NCI-H1092 treated with DMSO at 0.1 percent for 48 hours (cell line): ENCODE measurements at regions not wholly inside any gene's neighbourhood (a gene's known extent, or its start where the extent isn't known, plus 50 kb on each side); places are given as distances from the start of the nearest gene placed in this dataset.
"Not testable (repeated sequence)": the region's sequence is repeated elsewhere in the genome, so short reads cannot be mapped to it uniquely, and the experiment has no call there.

ENCODE experiments used
- DNase-seq: peaks from one replicate; lab custom pipeline; 2025; lab: John Stamatoyannopoulos, UW

DNA sequence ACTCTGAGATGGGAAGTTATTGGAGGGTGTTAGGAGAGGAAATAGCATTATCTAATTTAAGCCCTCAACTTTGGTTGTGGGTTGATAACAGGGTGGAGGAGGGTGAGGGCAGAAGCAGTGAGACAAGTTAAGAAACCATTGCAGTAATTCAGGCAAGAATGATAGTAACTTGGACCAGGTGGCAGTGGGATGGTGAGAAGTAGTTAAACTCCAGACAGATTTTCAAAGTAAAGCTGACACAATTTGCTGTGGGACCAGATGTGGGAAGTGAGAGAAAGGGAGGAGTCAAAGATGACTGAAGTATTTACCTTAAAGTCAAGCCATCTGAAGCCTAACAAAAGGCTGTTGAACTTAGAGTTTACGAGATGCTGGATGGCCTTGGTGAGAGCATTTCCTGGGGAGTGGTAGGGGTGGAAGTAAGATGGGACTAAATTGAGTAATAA, 163.2 kb upstream of the KLF7 start:
- DNase-seq: no peak

DNA sequence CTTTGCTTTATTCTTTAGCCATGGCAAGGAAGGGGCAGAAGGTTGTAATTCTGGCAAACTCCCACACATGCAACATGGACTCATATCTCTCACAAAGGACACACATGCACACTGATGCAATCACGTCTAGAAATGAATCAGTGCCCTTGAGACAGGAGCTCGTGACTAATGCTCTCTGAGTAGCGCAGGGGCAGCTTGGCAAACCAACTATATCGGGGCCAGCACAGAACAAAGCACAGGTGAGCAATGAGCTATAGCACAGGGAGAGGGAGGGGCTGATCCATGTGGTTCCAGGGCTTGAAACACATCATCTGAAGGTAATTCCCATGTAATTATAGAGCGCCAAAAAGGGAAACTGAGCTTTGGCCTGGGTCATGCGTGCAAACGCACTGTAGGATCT, 165.2 kb upstream of the KLF7 start:
- no peak for DNase-seq

DNA sequence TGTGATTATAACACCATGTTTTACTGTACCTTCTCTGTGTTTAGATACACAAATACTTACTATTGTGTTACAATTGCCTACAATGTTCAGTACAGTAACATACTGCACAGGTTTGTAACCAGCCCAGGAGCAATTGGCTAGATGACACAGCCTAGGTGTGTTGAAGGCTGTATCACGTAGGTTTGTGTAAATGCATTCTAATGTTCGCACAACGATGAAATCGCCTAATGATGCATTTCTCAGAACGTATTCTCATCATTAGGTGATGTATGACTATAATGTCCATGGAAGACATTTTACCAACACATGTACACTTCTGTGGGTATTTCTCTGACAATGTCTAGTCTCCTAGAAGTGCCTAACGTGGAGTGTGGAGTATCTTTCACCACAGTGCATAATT, 165.9 kb upstream of the KLF7 start:
- no peak for DNase-seq

DNA sequence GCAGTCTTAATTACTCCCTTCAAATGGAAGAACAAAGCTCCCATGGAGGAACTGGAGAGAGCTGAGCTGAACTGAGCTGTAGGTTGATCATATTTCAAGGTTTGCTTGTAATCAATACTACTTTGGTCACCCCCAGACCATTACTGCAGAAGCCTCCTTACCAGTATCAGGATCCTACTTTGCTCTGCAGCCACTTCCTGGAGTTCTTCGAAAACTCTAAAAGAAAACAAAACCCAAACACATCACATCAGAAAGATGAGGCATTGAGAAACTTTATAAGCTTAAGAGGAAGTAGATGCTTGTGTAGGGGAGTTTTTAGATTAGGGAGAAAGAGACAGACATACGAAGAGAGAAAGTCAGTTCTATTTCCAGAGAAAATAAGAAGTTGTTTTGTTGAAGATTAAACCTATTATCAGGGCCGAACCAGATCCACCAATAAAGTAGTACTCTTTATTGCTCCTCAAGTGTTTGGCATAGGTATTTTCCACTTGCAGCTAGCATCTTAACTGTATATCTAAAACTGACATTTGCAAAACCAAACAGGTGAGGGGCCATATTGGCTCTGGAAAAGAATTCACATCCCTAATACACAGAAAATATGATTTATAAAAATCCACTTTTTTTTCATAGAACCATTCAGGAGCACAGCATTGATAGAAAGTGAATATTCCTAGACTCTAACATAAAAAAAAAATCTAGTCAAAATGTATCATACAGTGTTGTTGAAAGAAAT, 166.9 kb upstream of the KLF7 start:
- DNase-seq: no peak

DNA sequence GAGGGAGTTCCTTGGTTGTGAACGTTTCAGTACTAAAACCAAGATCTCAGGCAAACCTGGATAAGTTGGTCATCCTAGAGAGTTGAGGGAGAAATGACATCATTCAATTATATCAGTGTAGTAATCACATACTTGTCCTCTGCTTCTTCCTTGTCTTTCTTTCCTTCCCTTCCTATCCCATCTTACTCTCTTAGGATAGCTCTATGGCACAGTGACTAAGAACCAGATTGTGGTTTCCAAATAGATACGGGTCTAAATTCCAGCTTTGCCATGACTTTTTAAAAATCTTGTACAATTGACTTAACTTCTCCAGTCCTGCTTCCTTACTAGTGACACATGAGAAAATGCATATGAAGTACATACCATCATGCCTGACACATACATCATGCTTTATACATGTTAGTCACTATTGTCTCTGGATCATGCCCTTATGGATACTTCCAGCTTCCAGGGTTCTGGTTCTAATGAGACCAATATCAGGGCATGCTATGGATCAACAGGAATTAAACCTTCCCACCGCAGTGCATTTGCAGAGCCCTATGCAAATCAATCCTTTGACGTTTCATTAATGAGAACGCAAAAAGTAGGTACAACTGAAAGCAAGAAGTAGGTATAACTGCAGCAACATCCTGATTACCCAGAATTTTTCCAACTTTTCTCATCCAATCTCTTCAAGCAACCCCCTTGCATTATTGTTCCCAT, 168.0 kb upstream of the KLF7 start:
- no peak for DNase-seq

DNA sequence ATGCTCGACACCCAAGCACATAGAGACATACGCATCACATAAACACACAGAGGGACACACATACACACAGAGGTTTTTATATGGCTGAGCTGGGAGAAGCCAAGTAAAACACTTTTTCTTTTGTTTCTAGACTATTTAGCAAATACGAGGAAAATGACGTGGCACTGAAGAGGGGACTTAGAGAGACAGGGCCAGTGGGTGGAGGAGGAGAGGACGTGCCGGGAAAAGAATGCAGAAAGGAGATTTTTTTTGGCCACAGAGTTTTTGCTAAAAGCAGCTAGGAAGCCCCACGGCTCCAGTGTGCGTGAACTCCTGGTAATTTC, 168.5 kb upstream of the KLF7 start:
- no peak for DNase-seq

DNA sequence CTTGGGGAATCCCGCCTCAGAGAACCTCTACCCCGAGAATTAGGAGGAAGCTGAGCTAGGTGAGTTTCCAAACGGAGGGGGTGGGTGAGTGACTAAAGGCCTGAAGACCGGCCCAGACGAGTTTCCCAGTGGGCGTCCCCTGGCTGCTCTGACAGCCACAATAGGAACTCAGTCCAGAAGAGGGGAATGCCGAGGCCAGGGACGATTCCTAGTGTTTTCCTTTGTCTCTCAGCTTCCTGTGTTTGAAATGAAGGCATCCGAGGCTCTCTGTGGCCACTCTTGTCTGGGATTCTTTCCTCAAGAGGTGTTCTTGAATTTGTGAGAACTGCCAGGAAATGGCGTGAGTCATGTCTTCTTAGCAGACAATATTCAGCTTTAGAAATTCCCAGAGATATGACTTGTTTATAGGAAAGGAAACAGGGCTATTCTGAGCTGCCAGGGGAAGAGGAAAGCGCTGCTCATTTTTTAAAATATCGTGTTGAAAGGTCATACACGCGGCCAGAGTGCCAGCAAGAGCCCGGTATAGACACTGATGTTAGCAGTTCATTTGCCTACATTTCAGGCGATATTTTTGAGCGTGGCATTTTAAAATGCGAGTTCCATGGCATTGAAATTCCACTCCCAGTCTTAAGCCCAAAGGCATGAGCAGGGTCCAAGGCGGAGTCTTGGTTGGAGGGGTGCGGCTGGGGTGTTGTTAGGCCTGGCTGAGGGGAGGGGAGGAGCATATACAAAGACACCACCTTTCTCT, 169.1 kb upstream of the KLF7 start:
- DNase-seq: no peak

DNA sequence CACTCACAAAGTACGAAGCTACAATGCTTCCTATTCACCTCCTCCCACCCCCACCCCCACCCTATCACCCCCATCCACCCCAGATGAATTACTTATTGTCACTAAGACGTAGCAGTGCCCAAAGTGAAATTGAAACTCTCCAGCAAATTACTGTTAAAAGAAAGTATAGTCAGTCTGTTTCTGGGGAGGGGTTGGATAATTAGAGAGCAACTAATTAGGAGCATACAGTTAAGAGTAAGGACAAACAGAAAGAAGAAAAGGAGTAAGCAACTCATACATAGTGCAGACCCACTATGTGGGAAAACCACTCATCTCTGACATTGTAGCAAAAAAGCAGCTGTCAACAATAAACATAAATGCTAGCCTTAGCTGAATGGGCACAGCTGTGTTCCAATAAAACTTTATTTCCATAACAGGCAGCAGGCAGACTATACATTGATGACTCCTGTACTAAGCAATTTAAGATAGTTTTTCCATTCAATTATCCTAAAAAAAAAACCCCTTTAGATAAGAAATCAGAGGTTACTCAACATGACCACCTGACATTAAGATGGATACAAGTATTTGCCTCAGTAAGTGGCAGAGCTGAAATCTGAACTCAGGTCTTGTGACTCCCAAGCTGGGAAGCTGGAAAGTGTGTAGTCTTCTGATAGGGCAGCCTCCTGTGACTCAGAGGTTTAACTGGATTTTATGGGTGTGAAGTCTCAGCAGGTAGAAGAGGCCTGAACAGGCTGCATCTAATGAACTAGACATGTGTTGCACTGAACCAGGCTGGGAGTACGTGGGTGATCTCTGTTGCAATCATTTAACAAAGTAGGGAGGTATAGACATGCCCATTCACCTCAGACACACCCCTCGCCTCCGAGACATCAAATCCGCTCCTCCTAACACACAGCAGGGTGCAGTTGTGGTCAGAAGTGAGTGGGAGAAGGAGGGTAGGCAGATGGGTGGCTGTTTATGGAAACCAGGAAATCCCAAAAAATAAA, 171.8 kb upstream of the KLF7 start:
- DNase-seq: no peak

DNA sequence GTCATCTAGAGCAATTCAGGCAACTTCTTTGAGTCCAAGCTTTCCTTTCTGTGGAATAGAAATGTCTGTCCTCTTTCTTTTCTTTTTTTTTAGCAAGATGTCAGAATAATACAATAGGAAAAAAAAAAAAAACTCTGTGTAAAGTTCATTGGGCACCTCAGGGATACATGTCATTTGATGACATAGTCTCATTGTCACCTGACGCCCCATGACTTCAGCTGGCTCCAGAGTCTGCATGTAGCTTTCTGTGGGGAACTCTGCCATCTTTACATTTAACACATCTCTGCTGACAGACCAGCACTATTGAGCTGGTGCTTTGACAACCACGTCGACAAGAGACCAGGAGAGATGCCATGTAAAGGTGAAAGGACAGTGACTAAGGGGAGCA, 172.5 kb upstream of the KLF7 start:
- DNase-seq: no peak

DNA sequence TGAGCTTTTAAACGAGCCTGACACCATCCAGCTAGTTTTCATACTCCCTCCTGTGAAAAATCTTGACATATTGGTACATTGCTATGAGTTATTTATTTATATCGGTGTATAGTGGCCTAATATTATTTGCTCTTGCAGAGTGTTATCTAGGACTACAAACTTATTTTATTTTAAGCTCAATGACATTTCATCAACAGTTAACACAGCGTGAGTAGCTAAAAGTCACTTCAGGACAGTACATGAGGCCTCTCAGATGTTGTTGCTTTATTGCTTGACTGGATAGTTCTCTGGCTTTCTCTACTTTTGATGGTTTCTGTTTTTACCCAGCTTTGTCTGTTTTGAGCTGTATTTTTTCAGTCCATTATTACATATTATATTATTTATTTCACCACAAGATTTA, 172.9 kb upstream of the KLF7 start:
- no peak for DNase-seq

DNA sequence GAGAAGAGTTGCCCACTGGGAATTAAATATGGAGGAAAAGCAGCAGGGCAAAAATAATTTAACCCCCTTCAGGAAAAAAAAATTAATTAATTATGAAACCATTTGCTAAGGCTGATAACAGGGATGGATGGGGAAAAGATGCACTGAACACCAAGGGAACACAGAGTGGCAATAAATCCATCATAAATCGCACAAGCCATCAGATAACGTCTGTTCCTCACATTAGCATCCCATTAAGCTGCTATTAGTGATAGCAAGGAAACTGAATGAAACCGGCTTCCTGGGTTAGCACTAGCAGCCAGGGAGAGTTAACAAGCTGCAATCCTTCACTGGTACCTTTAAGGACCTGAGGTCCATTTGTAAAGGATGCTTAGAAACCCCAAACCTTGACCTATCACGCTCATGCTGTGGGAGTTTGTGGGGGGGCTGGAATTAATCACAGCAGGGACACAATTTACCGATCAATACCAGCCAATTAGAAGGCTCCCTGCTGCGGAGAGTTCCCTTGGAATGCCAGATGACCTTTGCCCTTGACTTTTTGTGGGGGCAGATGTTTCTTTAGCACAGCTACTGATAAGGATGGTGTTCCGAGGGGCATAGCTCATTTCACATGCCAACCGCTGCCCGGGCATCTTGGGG, 175.5 kb upstream of the KLF7 start:
- DNase-seq: no peak

DNA sequence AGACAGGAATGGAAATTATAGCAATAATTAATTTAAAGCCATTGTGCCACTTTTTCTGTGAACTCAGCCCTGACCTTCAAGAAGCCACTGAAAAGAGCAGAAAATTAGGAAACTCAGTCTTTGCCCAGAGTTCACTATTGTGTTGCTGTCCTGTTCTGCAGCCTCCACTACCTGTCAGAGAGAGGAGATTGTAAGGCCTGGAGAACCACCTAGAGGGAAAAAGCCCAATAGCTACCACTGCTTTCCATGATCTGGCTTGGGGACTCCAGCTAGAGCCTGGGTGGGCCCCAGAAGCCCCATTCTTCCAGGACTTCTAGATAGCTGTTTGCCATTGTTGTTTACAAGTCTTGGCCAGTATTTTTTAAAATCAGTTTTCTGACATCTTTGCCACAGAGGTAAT, 176.1 kb upstream of the KLF7 start:
- peak; percentile 18 for DNase-seq

DNA sequence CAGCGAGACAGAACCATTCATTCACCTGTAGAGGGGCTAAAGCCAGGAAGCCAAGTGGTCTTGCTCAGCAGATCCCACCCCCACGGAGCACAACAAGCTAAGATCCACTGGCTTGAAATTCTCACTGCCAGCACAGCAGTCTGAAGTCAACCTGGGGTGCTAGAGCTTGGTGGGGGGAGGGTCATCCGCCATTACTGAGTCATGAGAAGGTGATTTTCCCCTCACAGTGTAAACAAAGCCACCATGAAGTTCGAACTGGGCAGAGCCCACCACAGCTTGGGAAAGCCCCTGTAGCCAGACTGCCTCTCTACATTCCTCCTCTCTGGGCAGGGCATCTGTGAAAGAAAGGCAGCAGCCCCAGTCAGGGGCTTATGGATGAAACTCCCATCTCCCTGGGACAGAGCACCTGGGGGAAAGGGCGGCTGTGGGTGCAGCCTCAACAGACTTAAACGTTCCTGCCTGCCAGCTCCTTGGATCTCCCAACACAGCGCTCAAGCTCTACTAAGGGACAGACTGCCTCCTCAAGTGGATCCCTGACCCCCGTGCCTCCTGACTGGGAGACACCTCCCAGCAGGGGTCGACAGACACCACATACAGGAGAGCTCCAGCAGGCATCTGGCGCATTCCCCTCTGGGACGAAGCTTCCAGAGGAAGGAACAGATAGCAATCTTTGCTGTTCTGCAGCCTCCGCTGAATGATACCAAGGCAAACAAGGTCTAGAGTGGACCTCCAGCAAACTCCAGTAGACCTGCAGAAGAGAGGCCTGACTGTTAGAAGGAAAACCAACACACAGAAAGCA, 179.0 kb upstream of the KLF7 start:
- DNase-seq: not testable (repeated sequence)

DNA sequence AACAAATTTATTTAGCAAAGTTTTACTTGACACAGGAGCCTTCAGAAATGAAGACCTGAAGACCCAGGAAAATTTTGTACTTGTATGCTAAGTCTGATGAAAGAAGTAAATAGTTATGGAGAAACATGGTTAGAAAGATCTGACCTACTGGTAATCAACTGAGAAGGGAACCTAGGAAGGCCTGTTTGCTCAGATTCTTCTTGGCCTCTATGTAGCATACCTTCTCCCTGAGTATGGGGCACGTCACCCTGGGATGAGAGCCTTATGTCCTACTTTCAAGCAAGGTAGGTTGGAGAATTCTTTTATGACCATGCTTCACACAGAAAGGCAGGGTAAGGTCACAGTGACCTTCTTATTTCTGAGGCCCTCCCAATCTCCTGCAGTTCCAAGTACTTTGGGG, 178.6 kb upstream of the CREB1 start:
- no peak for DNase-seq

DNA sequence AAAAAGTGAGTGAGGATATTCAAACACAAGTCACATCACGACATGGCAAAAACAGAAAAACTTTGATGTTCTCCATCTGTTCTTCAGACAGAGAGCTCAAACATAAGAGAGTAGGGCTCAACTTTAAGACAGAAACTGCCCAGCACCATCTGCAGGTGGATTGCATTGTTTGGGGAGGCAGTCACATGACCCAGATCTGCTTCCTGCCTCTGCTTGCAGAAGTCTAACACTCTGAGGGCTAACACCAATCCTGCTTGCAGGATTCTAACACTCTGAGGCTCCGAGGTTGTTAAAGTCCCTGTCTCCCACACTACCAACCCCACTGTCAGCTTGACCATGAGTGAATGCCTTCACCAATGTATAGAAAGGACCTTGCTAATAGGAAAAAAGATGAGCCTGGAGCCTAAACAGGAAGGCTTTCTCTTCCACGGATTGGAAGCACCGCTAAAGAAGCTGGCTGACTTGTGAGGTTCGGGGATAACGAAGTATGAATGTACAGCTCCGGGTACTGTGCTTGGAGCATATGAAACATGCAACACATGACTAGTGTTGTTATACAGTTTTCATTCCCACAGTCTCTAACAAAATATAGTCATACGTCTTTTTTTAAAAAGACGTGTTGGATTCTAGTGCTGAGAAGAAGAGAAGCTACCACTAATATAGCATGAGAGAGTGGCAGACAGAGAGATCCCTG, 176.6 kb upstream of the CREB1 start:
- peak; percentile 4 for DNase-seq

DNA sequence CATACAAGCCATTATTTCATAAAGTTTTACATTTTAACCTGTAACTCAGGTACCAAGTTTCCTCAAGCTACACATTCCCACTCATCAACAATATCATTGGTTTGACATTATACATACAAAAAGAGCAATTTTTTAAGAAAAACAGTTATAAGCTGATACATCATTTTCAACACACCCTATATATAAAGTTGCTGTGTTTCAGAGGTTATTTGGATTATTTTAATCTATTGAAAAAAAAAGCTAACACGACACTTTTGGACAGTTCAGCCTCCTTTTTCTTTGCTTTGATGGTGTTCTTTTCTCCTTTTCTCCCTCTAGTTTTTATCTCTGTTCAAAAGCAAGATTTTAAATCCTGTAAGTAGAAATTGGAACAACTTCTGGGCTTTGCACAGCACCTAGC, 175.9 kb upstream of the CREB1 start:
- no peak for DNase-seq

DNA sequence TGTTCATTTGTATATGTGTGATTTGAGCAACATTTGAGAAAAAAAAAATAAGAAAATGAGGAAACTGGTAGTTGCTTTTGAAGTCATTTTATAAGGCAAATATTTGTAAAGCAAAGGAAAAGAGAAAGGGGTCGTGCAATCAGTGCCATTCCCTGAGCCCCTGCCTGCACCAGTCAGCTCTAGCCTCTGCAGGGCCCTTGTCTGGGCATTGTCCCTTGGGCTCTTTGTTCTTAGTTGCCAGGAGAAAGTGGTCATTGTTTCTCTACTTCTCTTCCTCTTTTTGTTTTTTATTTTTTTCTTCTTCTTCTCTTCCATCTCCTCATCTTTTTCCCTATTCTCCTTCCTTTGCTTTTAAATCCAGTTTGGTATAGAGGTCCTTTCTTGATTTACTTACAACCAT, 175.3 kb upstream of the CREB1 start:
- no peak for DNase-seq

DNA sequence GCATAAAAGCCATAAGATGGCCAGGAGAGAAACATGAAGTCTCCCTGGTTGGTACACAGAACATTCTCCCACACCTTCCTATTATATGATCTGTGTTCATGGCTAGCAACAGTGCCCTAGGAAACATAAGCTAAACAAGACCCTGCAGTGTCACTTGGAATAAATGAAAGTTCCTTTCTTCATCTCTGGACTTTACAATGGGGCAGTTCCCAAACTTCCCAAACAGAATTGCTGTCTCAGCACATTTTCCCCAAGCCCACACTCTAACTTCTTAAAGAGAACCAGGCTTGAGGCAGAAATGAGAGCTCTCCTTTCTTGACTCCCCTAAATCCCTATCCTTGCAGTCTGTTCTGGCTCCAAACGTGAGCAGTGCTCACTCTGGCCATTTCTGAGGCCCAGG, 173.2 kb upstream of the CREB1 start:
- DNase-seq: no peak

DNA sequence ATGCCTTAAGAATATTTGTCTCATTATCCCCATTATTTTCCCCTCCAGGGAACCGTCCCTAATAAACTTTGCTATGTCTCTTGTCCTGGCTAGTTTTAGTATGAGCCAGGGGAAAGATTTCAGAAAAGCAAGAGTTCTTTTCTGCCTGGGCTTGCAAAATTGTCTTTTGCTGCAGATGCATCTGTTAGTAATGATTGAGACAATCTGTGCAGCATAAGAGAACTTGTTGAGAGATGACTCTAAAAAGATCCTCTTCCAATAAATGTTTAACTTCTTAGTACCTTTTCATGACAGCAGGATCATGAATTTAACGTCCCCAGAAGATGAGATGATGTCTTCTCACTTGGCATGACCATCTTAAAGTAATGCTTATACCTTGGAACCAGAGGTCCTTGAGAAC, 172.5 kb upstream of the CREB1 start:
- no peak for DNase-seq

DNA sequence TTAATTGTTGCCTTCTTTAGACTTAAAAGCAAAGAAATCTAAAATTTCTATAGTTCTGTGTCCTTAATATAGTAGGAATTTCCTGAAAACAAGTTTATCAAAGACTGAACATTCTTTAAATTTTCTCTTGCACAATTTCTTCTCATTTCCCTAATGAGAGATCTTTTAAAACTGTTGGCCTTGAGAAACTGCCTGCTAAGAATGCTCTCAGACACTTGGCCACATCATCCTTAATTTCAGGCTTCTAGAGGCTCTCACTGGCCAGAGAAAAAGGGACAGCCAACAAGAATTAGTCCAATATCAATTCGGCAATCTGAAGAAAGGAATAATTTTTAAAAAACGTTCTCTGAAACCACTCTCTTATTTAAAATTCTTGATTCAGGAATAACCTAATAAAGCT, 167.0 kb upstream of the CREB1 start:
- no peak for DNase-seq
